ENCODE measurements at regions not wholly inside any gene's neighbourhood (a gene's known extent, or its start where the extent isn't known, plus 50 kb on each side); places are given as distances from the start of the nearest gene placed in this dataset.
"Not testable (repeated sequence)": the region's sequence is repeated elsewhere in the genome, so short reads cannot be mapped to it uniquely, and the experiment has no call there.

DNA sequence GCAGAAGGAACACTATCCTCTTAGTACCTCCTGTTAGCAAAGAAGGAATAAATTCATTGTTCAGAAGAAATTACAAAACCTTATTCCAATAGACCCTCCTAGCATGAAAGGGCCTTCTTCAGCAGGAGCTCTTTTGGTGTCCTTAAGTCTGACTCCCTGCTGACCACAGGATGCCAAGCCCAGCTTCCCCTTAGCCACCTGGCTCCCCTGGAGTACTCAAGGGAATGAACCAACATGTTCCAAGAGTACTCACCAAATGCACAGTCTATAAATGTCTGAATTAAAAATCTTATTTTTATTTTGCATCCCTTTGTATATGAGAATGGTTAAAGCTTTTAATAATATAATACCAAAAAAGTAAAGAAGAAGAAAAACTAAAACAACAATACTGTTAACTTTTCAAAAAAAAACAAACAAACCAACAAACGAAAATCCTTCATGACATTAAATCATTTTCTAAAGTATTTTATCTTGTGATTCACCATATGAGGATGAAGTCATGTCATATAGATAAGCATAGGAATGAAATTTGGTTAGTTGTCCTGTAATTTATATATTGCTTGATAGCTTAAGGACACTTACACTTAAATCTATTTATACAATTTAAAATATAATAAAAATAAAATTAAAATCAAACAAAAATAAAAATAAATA, 1355.1 kb downstream of the HACE1 start:
- Histone ChIP-seq H3K27me3 (ENCODE audit: low read depth) (no peaks in the 10 kb centered on the region), H3K27ac (replicated peaks) (no peak overlapping the region), H3K4me1 (no peaks in the 10 kb centered on the region), H3K36me3 (no peaks in the 10 kb centered on the region), H3K4me3 (no peak overlapping the region), H3K9me3 (replicated peaks) (no peaks in the 10 kb centered on the region)
- intact Hi-C loops (cut with micrococcal nuclease): no loop called here
- TF ChIP-seq, protein P1, sequence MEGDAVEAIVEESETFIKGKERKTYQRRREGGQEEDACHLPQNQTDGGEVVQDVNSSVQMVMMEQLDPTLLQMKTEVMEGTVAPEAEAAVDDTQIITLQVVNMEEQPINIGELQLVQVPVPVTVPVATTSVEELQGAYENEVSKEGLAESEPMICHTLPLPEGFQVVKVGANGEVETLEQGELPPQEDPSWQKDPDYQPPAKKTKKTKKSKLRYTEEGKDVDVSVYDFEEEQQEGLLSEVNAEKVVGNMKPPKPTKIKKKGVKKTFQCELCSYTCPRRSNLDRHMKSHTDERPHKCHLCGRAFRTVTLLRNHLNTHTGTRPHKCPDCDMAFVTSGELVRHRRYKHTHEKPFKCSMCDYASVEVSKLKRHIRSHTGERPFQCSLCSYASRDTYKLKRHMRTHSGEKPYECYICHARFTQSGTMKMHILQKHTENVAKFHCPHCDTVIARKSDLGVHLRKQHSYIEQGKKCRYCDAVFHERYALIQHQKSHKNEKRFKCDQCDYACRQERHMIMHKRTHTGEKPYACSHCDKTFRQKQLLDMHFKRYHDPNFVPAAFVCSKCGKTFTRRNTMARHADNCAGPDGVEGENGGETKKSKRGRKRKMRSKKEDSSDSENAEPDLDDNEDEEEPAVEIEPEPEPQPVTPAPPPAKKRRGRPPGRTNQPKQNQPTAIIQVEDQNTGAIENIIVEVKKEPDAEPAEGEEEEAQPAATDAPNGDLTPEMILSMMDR (IDR thresholded peaks at IDR 0.05; ENCODE audit: borderline replicate concordance): no peak
- no peak for DNase-seq

DNA sequence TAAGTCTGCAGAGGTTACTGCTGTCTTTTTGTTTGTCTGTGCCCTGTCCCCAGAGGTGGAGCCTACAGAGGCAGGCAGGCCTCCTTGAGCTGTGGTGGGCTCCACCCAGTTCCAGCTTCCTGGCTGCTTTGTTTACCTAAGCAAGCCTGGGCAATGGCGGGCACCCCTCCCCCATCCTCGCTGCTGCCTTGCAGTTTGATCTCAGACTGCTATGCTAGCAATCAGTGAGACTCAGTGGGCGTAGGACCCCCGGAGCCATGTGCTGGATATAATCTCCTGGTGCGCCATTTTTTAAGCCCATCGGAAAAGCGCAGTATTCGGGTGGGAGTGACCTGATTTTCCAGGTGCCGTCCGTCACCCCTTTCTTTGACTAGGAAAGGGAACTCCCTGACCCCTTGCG, 1363.1 kb downstream of the HACE1 start:
- H3K36me3 ChIP-seq; H3K27ac ChIP-seq (replicated peaks); intact Hi-C loops (cut with micrococcal nuclease); H3K4me3 ChIP-seq; H3K27me3 ChIP-seq (ENCODE audit: low read depth); H3K4me1 ChIP-seq; DNase-seq: not testable (repeated sequence)
- H3K9me3 ChIP-seq (replicated peaks): peaks cover 10% of the 10 kb centered on the region

DNA sequence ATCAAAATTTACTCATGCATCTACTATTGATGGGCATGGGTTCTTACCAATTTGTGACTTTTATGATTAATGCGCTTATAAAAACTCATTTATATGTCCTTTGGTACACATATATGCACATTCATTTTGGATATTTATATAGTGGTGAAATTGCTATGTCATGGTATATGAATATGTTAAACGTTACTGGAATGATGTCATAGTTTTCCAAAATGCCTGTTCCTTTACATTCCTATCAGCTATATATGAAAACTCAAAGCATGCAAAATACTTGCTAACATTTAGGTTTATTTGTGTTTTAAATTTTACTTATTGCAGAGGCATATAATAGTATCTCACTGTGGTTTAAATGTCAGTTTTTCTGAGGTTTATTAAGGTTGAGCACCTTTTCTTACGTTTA, 1403.1 kb downstream of the HACE1 start:
- no peaks in the 10 kb centered on the region for H3K36me3 ChIP-seq
- H3K9me3 ChIP-seq (replicated peaks): peaks cover 12% of the 10 kb centered on the region
- H3K27ac ChIP-seq (replicated peaks): no peak overlapping the region
- H3K4me1 ChIP-seq: no peaks in the 10 kb centered on the region
- H3K4me3 ChIP-seq: no peak overlapping the region
- intact Hi-C loops (cut with micrococcal nuclease): no loop called here
- TF ChIP-seq, protein P1 (IDR thresholded peaks at IDR 0.05; ENCODE audit: borderline replicate concordance): no peak
- no peaks in the 10 kb centered on the region for H3K27me3 ChIP-seq (ENCODE audit: low read depth)
- DNase-seq: no peak

DNA sequence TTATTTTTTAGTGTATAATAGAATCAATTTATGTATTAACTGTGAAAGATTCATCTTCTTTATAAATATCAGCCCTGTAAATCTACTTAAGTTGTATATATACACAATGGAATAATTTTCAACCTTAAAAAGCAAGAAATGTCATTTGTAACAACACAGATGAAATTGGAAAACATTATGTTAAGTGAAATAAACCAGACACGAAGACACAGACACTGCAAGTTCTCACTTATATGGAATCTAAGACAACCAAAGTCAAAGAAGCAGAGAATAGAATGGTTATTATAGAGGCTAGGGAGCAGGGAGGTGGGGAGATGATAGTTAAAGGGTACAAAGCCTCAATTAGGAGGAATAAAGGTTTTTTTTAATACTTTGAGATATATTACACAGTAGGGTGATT, 1404.4 kb downstream of the HACE1 start:
- Histone ChIP-seq H3K9me3 (replicated peaks) (peaks cover 12% of the 10 kb centered on the region), H3K4me3 (no peak overlapping the region), H3K27me3 (ENCODE audit: low read depth) (no peaks in the 10 kb centered on the region), H3K36me3 (no peaks in the 10 kb centered on the region), H3K4me1 (no peaks in the 10 kb centered on the region), H3K27ac (replicated peaks) (no peak overlapping the region)
- no peak for DNase-seq
- intact Hi-C loops (cut with micrococcal nuclease): no loop called here
- TF ChIP-seq, protein P1 (IDR thresholded peaks at IDR 0.05; ENCODE audit: borderline replicate concordance): no peak

DNA sequence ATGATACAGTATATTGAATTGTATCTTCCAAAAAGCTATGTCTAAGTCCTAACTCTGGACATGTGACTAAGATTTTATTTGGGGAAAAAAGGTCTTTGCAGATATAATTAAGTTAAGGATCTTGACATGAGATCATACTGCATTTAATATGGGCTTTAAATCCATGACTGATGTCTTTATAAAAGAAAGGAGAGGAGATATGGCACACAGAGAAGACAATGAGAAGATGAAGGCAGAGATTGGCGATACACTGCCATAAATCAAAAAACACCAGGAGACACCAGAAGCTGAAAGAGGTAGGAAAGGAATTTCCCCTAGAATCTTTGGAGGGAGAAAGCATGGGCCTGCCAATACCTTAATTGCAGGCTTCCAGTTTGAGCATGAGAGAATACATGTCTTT, 1450.2 kb downstream of the HACE1 start:
- no peaks in the 10 kb centered on the region for H3K9me3 ChIP-seq (replicated peaks)
- H3K27me3 ChIP-seq (ENCODE audit: low read depth): no peaks in the 10 kb centered on the region
- intact Hi-C loops (cut with micrococcal nuclease): no loop called here
- no peaks in the 10 kb centered on the region for H3K36me3 ChIP-seq
- H3K27ac ChIP-seq (replicated peaks): no peak overlapping the region
- no peaks in the 10 kb centered on the region for H3K4me1 ChIP-seq
- TF ChIP-seq, protein P1 (IDR thresholded peaks at IDR 0.05; ENCODE audit: borderline replicate concordance): no peak
- DNase-seq: no peak
- no peak overlapping the region for H3K4me3 ChIP-seq

DNA sequence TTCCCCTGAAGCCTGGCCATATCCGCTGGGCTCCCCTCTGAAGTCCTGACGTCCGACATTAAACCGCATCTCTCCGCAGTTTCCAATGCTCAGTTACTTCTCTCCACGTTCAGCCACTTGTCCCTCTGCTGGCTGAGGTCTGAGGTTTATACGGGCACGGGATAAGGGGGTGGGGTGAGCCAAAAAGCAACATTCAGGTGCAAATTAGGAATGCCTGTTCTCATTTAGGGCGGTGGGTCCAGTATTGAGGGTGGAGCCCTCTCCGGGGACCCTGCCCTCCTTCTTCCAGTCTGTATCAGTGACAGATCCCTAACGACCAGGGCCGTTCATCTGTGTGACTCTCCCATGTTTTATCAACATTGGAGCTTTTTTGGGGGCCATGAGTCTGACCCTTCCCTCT, 1454.4 kb downstream of the HACE1 start:
- intact Hi-C loops (cut with micrococcal nuclease): no loop called here

More for the DNA sequence above, 1454.4 kb downstream of the HACE1 start:
- no peaks in the 10 kb centered on the region for H3K36me3 ChIP-seq
- peaks cover 9% of the 10 kb centered on the region for H3K9me3 ChIP-seq (replicated peaks)
- H3K27ac ChIP-seq (replicated peaks): no peak overlapping the region
- TF ChIP-seq, protein P1 (IDR thresholded peaks at IDR 0.05; ENCODE audit: borderline replicate concordance): no peak
- no peaks in the 10 kb centered on the region for H3K27me3 ChIP-seq (ENCODE audit: low read depth)
- DNase-seq: no peak
- no peaks in the 10 kb centered on the region for H3K4me1 ChIP-seq
- no peak overlapping the region for H3K4me3 ChIP-seq

Measured in left ventricle myocardium inferior (tissue), 1 donor.